HG03159 (cell line): ENCODE measurements at regions not wholly inside any gene's neighbourhood (a gene's known extent, or its start where the extent isn't known, plus 50 kb on each side); places are given as distances from the start of the nearest gene placed in this dataset.

Experiments used
- ATAC-seq: cut with Tn5 transposase; IDR thresholded peaks from one replicate; pipeline ENCODE4 v1.9.1; 2021; ENCODE audit warnings: mild to moderate bottlenecking, moderate library complexity; ENCODE audit not compliant: unreplicated experiment

DNA sequence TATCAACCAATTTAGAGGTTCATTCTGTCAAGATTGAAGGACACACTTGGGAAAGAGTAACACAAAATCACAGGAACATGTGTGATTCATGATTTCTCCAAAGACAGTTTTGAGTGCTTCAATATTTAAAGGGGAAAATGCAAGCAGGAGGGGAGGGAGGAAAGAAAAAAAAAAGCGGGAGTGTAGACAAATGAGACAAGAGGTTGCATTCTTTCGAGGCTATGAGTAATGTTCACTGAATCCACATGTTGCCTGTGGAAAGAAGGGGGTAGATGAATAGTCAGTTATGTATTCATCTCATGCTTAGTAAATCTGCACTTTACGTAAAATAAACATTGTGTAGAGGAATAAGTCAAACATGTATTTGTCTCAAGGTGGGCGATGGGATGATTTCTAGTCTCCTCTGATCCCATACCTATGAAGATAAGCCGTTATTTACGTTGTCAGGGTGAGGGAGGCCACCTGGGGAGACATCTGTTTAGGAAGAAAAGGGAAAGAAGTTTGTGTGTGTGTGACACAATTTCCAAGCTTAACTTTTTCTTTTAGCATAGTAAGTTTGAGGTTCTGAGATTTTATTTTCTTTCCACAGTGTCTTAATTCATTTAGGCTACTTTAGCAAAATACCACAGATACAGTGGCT lies 211.0 kb upstream of the ZC3H15 start:
- ATAC-seq, result no peak

DNA sequence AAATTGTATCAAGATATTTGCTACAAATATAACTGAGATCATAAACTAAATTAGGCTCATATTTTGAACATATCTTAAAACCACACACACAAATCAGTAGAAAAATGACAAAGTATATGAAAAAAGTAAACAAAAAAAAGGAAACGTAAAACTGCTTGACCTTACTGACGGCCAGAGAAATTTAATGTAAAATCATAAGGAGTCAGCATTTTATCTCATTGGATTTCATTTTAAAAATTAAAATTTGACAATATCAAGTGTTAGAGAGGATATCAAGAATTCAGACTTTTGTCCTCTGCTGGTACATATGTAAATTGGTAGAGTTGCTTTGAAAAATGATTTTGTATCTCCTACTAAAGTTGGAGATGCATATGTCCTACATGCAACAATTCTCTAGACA lies 209.2 kb upstream of the ZC3H15 start:
- ATAC-seq, result no peak

DNA sequence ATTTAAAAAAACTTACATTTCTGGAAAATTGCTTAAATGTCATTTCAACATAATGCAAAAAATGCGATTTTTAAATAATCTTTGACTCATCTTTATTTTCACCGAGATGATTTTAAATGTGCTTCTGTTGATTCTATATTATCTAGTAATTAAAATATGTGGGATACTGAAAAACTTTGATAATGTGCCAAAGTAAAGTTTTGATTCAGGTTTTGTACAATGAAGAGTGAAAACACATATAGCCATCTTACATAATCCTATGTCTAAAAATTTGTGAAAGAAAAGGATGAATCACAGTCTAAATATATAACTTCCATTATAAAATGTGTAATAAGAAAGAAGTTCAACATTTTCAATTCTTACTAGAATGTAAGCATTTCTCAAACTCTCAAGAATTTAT lies 204.3 kb upstream of the ZC3H15 start:
- no peak for ATAC-seq

DNA sequence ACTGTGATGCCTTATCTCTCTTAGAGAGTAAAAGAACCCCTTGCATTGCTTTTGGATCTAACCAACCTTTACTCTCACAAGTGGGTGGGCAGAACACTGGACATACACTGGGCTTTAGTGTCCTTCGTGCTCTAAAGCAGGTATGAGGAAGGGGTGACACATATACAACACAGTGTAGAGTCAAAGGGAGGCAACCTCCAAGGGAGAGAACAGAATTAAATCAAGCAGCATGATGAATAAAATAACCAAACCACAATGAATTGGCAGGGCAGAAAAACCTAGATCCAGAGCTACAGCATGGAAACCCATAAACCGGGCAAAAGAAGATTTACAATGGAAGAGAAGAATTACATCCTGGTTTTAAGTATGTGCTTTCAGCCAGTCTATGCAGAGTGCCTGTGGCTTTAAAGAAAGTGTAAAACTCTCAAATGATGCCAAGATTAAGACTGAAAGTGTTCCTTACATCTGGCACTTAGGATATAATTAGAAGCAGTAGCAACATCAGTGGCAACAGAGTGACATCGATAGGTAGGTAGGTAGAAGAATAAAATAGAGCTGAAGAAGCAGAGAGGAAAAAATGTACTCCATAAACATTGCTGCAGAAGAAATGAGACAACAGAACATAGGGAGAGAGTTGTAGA lies 191.7 kb upstream of the ZC3H15 start:
- ATAC-seq, result no peak

DNA sequence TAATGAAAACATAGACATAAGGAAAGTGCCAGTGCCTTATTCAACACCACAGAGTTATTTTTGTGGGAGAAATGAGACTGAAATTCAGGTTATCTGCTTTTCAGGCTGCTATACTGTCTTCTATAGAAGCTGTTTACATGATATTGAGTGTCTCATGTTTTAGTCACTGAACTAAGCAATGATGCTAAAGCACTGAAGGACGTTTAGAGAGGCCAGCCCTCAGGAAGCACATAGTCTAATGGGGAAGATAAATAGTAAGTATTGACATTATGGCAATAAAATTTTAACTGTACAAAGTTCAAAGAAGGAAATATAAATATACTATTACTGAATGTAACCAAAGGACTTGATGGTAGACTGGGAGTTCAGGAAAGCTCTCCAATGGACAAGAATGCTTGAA lies 186.4 kb upstream of the ZC3H15 start:
- ATAC-seq, result no peak

DNA sequence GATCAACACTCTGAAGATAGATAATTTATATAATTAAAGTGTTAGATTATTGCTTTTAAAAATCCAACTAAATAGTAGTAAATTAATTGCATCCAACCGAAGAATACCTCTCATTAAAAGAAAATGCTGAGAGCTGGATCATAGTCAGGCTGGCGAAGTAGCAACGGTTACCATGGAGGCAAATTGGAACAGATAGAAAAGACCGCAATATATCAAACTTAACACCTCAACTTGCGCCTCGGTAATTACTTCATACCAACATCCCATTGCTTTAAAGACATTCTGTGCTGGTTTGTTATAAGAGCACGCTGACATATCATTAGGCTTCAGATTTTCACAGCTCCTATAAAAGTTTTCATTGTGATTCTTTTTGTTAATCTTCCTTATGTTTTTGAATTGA lies 183.8 kb upstream of the ZC3H15 start:
- ATAC-seq, result no peak

DNA sequence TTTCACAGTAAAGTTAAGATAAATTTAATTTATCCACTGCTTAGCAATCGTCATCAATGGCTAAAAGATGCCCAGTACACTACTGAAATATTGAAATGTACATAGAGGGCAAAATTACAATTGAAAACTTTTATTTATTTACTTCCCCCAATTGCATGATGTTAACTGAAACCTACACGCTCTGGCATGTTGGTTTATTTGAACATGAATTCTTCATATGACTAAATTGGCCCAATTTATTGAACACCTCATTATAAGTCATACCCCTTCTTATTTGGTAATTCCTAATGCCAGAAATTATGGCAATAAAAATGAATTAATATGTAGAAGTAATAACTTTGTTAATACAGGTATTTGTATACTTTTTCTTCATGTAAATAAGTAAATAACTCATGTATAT lies 183.0 kb upstream of the ZC3H15 start:
- ATAC-seq, result no peak

DNA sequence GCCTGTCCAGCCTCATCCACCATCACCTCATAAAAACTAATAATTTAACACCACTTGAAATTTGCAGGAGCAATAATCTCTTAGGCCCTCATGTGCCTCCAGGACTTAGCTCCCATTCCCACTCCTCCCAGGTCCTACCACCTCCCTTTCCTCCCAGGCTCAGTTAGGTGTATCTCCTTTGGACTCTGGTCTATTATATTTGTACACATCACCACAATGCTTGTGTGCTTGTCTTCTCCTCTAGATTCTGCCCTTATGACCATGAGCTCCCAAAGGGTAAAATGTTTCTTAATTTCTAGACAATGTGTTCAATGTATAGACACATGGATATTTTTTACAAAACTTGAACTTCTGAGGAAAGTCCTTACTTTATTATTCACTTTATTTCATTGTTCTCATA lies 182.0 kb upstream of the ZC3H15 start:
- no peak for ATAC-seq

DNA sequence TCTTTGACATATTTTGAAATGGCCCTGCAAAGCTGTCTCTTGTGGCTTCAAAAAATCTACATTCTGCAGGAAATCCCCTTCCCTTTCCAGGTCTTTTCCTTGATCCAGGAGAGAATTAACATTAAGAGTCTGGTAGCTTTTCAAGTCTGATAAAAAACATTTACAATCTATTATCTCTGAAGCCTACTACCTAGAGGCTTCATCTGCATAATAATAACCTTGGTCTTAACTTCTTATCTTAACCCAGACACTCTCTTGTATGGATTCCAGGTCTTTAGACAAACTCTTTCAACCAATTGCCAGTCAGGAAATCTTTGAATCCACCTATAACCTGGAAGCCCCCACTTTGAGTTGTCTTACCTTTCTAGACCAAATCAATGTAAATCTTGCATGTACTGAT lies 179.3 kb upstream of the ZC3H15 start:
- ATAC-seq, result no peak

DNA sequence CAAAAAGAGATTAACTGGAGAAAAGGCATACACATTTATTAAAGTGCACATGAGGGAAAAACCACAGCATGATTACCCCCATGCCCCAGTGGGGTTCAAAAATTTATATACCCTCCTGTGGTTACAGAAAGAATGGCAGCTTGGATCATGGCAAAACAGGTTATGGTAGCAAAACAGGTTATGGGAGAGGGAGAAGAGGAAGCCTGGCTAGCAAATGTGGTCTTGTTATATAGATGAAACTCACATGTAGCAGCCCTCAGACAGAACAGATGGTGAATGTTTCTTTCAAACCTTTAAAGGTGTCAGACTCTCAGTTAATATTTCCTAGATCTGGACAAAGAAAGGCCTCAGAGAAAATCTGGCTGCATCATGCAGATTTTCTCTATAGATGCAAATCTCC lies 178.2 kb upstream of the ZC3H15 start:
- ATAC-seq, result no peak

DNA sequence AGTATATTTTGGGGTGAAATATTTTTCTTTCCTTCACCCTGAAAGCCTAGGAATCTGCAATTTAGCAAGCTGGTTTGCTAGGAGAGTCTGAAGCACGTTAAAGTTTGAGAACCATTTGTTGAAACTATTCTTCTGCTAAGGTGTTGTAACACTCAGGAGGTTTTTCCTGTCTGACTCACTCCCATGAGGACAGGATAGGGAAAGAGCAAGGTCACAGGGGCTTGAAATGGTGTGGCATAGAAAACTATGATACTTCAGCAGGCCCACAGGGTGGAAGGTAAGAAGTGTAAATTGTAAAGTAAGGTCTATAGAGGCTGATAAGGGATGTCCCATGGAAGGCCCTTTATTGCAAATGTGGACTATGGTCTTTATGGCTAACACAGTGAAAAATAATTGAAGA lies 177.7 kb upstream of the ZC3H15 start:
- no peak for ATAC-seq

DNA sequence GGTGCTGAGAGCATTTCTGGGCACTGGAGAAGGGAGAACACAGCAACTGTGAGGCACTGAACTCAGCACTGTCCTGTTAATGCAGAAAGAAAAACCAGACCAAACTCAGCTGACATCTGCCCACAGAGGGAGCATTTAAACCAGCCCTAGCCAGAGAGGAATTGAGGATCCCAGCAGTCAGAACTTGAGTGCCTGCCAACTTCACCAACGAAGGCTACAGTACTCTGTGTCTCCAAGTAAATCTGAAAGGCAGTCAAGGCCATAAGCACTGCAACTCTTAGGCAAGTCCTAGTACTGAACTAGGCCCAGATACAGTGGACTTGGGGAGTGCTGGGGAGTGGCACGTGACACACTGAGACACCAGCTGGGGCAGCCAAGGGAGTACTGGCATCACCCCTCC lies 176.2 kb upstream of the ZC3H15 start:
- no peak for ATAC-seq

DNA sequence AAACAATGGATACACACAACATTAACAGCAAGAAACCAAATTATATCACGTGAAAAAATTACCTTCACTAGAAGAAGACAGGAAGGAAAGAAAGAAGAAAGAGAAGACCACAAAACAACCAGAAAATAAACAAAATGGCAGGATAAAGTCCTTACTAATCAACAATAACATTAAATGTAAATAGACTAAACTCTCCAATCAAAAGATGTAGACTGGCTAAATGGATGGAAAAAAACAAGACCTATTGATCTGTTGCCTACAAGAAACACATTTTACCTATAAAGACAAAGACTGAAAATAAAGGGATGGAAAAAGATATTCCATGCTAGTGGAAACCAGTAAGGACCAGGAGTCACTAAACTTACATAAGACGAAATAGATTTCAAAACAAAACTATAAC lies 167.0 kb upstream of the ZC3H15 start:
- no peak for ATAC-seq

DNA sequence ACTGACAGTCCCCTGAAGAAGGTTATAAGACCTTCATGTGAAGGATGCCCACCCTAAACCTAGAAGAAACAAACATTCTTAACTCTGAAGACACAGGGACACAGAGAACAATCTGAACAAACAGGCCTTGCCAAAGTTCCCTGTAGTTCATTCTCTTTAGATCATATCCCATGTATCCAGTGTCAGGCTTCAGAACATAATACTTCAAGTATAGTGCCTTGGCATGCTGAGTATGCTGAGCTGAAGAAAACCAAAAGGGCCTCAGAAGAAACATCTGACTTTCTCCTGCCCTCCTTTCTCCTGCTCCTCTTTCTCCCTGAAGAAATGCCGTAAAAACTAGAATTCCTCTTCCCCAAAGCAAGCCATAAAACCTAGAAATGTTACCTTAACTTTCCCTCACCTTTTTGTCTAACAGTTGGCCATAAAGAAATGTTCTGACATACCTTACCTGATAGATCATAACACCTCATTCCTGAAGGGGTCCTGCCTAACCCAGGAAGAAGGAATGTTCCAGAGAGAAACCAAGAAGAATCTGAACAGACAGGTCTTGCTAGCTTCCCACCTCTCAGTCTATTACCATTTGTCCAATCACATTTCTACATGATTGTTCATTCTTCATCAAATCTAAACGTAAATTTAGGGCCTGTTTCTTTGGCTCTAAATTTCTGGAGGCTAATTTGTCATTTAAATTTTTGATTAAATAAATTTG lies 160.1 kb upstream of the ZC3H15 start:
- no peak for ATAC-seq

DNA sequence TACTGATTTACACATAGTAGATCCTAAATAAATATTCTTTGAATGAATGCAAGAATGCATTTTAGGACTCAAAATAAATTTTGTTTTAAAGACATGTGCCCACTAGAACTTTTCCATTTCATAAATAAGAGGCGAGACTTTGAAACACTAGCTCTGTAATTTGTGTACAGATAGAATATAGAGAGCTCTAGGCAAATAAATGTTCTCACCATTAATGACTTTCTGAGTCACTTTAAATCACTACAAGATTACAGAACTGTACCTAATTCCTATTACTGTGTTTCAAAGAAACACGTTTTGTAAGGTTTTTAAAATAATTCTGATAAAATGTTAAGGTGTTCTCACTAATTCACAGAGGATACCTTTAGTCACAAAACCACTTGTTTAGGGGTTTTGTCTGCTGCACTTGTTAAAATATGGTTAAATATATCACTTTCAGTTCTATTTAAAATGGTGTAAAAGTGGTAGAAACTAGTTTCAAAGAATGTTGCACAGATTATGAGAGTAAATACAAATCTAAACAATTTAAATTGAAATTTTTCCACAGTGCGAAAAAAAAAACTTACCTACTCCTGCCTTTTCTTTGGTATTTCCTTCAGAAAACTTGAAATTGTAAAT lies 158.7 kb upstream of the ZC3H15 start:
- peak; percentile 83 for ATAC-seq

DNA sequence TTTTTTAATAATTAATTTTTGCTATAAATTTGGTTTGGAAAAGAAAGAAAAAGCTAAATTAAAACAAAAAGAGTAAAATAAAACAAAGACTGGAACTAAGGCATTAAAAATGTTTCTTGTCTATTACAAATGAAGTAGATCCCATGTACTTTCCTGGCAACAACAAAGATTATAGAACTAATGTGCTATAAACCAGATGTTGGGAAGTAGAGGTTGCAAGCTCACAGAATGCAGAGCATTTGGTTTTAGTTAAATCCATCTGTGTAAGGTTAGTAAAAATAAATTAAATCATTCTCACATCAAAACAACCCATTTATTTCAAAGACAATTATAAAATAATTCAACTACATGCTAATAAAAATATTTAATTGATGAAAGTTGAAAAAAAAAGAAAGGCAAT lies 157.2 kb upstream of the ZC3H15 start:
- no peak for ATAC-seq

DNA sequence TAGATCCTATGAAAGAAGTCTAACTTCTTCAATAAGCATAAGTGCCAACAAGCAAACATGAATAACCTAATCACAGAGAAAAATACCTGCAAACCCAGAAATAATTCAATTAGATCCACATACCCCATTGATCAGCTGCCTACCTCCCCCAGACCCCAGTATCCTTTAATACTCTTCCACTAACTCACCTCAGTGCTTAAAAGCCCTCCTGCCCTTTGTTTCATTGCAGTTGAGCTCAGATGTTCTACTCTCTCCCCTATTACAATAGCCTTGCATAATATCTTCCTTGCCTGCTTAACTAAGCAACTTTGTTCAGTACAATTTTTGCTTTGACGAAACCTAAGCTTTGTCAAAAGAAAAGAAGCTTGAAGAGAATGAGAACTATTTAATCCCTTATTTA lies 156.0 kb upstream of the ZC3H15 start:
- ATAC-seq, result no peak

DNA sequence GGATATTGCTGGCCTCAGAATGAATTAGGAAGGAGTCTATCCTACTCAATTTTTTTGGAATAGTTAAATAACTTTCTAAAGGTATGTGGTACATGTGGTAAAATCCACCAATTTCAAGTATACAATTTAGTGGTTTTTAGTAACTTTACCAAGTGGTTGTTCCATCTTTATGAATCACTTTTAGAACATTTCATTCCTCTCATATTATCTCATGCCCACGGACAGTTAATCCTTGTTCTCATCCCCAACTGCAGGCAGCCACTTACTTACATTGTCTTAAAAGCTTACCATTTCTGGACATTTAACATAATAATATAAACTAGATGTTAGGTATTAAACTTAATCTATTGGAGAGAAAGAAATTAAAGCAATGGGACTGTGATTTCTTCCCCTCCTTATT lies 146.3 kb upstream of the ZC3H15 start:
- ATAC-seq, result no peak

DNA sequence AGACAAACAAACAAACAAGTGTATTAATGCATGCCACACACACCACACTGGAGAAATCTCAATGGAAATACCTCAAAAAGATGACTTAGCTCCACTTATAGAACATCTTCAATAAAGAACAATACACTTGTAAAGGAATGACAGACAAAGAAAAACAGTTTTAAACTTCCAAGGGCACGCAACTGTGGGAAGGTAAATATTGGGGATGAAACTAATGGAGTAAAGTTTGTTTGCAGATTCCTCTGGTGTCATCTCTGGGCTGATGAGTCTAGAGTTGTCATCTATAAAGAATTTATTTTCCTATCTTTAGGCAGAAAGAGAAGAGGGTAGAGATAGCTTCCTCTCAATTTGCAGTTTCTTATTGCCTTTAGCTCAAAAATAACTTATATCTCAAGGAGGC lies 144.0 kb upstream of the ZC3H15 start:
- ATAC-seq, result no peak

DNA sequence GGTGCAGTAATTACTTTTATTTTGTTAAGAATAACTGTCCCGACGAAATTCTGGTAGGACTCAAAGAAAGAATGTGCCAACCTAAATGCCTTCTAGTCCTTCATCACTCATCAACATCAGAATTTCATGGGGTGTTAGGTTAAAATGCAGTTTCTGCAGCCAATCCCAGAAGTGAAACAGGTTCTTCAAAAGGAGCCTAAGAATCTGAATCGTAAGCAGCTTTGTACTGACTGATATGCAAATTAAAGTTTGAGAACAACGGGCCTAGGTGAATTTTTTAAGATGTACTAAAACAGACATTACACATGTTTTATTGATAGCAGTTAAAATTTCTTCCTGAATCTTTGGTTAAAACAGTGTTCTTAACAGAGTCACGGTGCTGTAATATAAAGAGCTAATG lies 140.3 kb upstream of the ZC3H15 start:
- ATAC-seq, result no peak

DNA sequence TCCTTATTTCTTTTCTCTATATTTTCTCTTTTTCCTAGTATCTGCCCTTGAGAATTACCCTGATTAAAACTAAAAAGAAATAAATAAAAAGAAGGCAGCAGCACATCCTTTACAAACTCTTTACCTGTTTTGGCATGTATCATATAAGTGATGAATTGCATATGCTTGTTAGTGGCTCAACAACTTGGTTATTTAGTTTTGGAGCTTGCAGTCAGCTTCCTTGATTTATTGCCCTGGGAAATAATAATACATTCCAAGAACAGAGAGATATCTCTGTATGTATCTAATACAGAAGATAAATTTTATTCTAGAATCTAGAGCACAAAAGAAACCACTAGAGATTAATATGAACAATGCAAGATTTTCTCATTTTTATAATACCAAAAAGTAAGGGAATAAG lies 139.8 kb upstream of the ZC3H15 start:
- no peak for ATAC-seq

DNA sequence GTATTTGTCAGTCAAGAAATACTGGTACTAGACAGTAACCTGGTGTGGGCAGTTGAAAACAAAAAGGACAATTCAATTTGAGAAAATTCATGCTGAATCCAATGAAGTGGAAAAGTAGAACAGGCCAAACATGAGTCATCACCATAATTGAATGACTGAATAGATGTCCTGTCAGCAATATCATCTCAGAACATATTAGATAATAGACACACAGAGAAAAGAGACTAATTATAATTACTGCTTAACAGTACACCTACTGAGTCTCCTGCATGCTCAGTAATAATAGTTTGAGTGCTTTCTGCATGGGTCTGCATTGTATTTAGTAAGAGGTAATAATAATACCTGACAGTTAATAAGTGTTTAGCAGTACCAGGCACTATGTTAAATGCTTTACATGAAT lies 138.6 kb upstream of the ZC3H15 start:
- peak; percentile 44 for ATAC-seq
